PC-3 (cell line): ENCODE measurements at regions not wholly inside any gene's neighbourhood (a gene's known extent, or its start where the extent isn't known, plus 50 kb on each side); places are given as distances from the start of the nearest gene placed in this dataset.

Experiments
- ATAC-seq: fragments of 200-7000 bp; cut with Tn5 transposase; 2 replicates; pipeline ENCODE4 v1.9.1; 2020; ENCODE audit warnings: mild to moderate bottlenecking, moderate library complexity
- BruUV-seq: library from RNA; stranded (reverse); fragments of 400-500 nt; replicated peaks from 2 replicates; lab custom pipeline; 2021; lab: Mats Ljungman, UMichigan
- CTCF ChIA-PET: fragments of 300-600 bp; sonication (Branson Sonifier 250); formaldehyde crosslinking; loops from one replicate; lab custom pipeline; 2022; ENCODE audit warnings: antibody characterized with exemption; lab: Charles Lee
- POLR2A ChIA-PET: fragments of 300-600 bp; sonication (Branson Sonifier 250); formaldehyde crosslinking; loops from one replicate; lab custom pipeline; 2022; ENCODE audit warnings: antibody characterized with exemption; ENCODE audit not compliant: unreplicated experiment; lab: Charles Lee
- DNase-seq: peaks from one replicate; pipeline ENCODE4 v3.0.0-alpha.2; 2015
- H2AFZ ChIP-seq: fragments of 300-600 bp; sonication (generic); 2 replicates; pipeline ENCODE4 v1.6.0; 2016; ENCODE audit warnings: antibody characterized with exemption, low read length
- H3F3A ChIP-seq: fragments of 300-600 bp; sonication (generic); one replicate; pipeline ENCODE4 v1.6.0; 2017; ENCODE audit warnings: antibody characterized with exemption, low read length, control low read depth, mild to moderate bottlenecking; ENCODE audit not compliant: unreplicated experiment
- H3K27ac ChIP-seq: fragments of 300-600 bp; sonication (generic); 2 replicates; pipeline ENCODE4 v1.5.1; 2016; ENCODE audit warnings: mild to moderate bottlenecking, low read length
- H3K27me3 ChIP-seq: fragments of 300-600 bp; sonication (generic); 2 replicates; pipeline ENCODE4 v1.6.1; 2016; ENCODE audit warnings: low read length, mixed read lengths
- H3K36me3 ChIP-seq: fragments of 300-600 bp; sonication (generic); 2 replicates; pipeline ENCODE4 v1.6.1; 2016; ENCODE audit warnings: low read depth, mixed run types, low read length, mixed read lengths
- H3K4me1 ChIP-seq: fragments of 300-600 bp; sonication (generic); 2 replicates; pipeline ENCODE4 v1.5.1; 2016; ENCODE audit warnings: low read length; ENCODE audit not compliant: insufficient read depth
- H3K4me2 ChIP-seq: fragments of 300-600 bp; sonication (generic); 2 replicates; pipeline ENCODE4 v1.6.0; 2016; ENCODE audit warnings: low read length
- H3K4me3 ChIP-seq: fragments of 300-600 bp; sonication (generic); 2 replicates; pipeline ENCODE4 v1.5.1; 2016; ENCODE audit warnings: mild to moderate bottlenecking, low read length, mixed read lengths
- H3K79me2 ChIP-seq: fragments of 300-600 bp; sonication (generic); 2 replicates; pipeline ENCODE4 v1.6.1; 2017; ENCODE audit warnings: low read length, mixed read lengths
- H3K9ac ChIP-seq: fragments of 300-600 bp; sonication (generic); 2 replicates; pipeline ENCODE4 v1.6.0; 2016; ENCODE audit warnings: mild to moderate bottlenecking, low read length
- H3K9me2 ChIP-seq: fragments of 300-600 bp; sonication (generic); replicated peaks from 2 replicates; pipeline ENCODE4 v1.6.1; 2016; ENCODE audit warnings: mixed run types, low read length, mixed read lengths
- H3K9me3 ChIP-seq: fragments of 300-600 bp; sonication (generic); 2 replicates; pipeline ENCODE4 v1.6.1; 2016; ENCODE audit warnings: low read length, mixed read lengths
- H4K20me1 ChIP-seq: fragments of 300-600 bp; sonication (generic); 2 replicates; pipeline ENCODE4 v1.6.1; 2016; ENCODE audit warnings: low read length, mixed read lengths
- EZH2 ChIP-seq: fragments of 300-600 bp; sonication (generic); IDR thresholded peaks from one replicate; pipeline ENCODE4 v1.6.1; 2017; ENCODE audit warnings: antibody characterized with exemption, mild to moderate bottlenecking, low read length; ENCODE audit not compliant: unreplicated experiment
- EZH2phosphoT487 ChIP-seq: fragments of 300-600 bp; sonication (generic); IDR thresholded peaks from 2 replicates; pipeline ENCODE4 v1.6.1; 2018; ENCODE audit warnings: mild to moderate bottlenecking, antibody characterized with exemption, low read length, borderline replicate concordance
- intact Hi-C: fragments of 100-400 bp; cut with micrococcal nuclease; formaldehyde crosslinking; loops from 2 replicates; pipeline ENCODE4 v1.9.0; 2023
- TF ChIP-seq, protein P1 (sequence below): fragments of 300-600 bp; sonication (generic); conservative IDR thresholded peaks from 2 replicates; pipeline ENCODE4 v1.5.1; 2017; ENCODE audit warnings: antibody characterized with exemption, low read depth, mild to moderate bottlenecking, low read length

DNA sequence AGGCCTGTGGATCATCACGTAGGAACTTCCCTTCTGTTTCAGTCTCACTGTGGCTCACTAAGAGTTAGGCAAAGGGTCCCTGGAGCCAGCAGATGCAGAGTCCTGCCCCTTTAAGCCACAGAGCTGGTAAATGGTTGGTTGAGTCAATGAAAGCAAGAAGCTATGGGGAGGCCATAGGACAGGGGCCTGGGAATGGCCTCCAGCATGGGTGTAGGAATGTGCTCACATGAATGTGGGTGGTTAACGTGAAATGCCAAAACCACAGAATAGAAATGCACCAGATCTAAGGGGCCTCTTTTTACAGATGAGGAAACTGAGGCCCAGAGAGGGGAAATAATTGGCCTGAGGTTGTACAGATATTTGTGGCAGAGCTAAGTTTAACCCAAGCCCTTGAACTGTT is 150.3 kb downstream of the TLE3 start:
- ATAC-seq (no peak), DNase-seq (no peak)
- H3K27me3 ChIP-seq, result peaks cover 28% of the 10 kb centered on the region
- H3K36me3 ChIP-seq, result no peaks in the 10 kb centered on the region
- H3K4me2 ChIP-seq, result no peak overlapping the region
- H3K4me1 ChIP-seq, result no peaks in the 10 kb centered on the region
- H3K4me3 ChIP-seq, result no peak overlapping the region
- H3K9me2 ChIP-seq, result no peaks in the 10 kb centered on the region
- H3F3A ChIP-seq, result no peaks in the 10 kb centered on the region
- CTCF ChIA-PET, result no interaction called here
- TF ChIP-seq EZH2, result no peak
- TF ChIP-seq, protein P1, sequence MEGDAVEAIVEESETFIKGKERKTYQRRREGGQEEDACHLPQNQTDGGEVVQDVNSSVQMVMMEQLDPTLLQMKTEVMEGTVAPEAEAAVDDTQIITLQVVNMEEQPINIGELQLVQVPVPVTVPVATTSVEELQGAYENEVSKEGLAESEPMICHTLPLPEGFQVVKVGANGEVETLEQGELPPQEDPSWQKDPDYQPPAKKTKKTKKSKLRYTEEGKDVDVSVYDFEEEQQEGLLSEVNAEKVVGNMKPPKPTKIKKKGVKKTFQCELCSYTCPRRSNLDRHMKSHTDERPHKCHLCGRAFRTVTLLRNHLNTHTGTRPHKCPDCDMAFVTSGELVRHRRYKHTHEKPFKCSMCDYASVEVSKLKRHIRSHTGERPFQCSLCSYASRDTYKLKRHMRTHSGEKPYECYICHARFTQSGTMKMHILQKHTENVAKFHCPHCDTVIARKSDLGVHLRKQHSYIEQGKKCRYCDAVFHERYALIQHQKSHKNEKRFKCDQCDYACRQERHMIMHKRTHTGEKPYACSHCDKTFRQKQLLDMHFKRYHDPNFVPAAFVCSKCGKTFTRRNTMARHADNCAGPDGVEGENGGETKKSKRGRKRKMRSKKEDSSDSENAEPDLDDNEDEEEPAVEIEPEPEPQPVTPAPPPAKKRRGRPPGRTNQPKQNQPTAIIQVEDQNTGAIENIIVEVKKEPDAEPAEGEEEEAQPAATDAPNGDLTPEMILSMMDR, result no peak
- no peak for TF ChIP-seq EZH2phosphoT487
- no peaks in the 10 kb centered on the region for H4K20me1 ChIP-seq
- H3K27ac ChIP-seq, result no peak overlapping the region
- no peaks in the 10 kb centered on the region for H3K9me3 ChIP-seq
- H3K9ac ChIP-seq, result no peak overlapping the region
- H2AFZ ChIP-seq, result no peak overlapping the region
- POLR2A ChIA-PET, result no interaction called here
- intact Hi-C loops, result no loop called here
- H3K79me2 ChIP-seq, result no peaks in the 10 kb centered on the region
- no TSS peak for BruUV-seq

DNA sequence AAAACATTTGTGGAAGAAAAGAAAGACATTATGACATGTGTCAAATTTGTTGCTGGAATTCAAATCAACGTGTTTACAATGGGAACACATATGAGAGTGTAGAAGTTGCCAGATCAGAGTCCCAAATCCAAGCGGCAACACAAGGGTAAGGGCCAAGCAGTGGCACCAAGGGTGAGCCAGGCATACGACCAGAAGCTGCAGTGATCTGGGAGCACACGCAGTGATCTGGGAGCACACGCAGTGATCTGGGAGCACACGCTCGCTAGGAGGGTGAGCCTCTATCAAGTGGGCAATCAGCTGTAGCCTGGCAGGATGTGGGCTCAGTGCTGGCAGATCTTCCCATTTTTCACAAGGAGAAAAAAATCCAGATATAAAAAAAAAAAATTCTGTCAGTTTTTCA is 148.2 kb downstream of the TLE3 start:
- intact Hi-C loops, result no loop called here
- CTCF ChIA-PET, result no interaction called here
- Histone ChIP-seq H3K27me3 (peaks cover 28% of the 10 kb centered on the region), H3K4me2 (no peak overlapping the region), H3K4me3 (no peak overlapping the region), H3K36me3 (no peaks in the 10 kb centered on the region), H2AFZ (no peak overlapping the region), H3K9ac (no peak overlapping the region), H3F3A (no peaks in the 10 kb centered on the region), H3K79me2 (no peaks in the 10 kb centered on the region), H3K4me1 (no peaks in the 10 kb centered on the region), H3K27ac (no peak overlapping the region), H3K9me3 (no peaks in the 10 kb centered on the region), H3K9me2 (no peaks in the 10 kb centered on the region), H4K20me1 (no peaks in the 10 kb centered on the region)
- BruUV-seq, result no TSS peak
- DNase-seq (no peak), ATAC-seq (no peak)
- POLR2A ChIA-PET, result no interaction called here
- no peak for TF ChIP-seq EZH2
- no peak for TF ChIP-seq EZH2phosphoT487

DNA sequence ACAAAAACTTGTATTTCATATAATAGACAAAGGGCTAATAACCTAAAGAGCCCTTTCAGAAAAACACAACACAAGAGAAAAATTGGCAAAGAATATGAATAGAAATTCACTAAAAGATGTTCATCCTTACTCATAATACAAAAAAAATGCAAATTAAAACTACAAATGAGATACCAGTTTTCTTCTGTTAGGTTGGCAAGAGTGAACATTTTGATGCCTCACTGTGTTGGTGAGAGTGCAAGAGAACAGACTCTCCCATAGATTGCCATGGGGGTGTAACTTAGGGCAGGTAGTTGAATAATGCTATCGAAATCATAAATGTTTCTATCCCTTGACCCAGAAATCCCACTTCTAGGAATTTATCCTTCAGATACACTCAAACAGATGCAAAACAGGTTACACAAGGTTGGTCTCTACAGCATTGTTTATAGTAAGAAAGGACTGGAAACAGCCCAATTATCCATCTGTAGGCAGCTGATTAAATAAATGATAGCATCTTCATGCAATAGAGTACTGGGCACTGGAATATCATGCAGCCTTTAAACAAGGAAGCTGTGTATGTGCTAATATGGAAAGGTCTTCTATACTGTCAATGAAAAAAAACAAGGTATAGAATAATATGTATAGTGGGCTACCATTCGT is 146.3 kb downstream of the TLE3 start:
- no peaks in the 10 kb centered on the region for H3F3A ChIP-seq
- no peak overlapping the region for H3K4me2 ChIP-seq
- H3K27ac ChIP-seq, result no peak overlapping the region
- no peaks in the 10 kb centered on the region for H3K9me2 ChIP-seq
- BruUV-seq, result no TSS peak
- H3K9me3 ChIP-seq, result no peaks in the 10 kb centered on the region
- peak; percentile 23 for DNase-seq
- no peaks in the 10 kb centered on the region for H4K20me1 ChIP-seq
- H3K4me3 ChIP-seq, result no peak overlapping the region
- no peak overlapping the region for H2AFZ ChIP-seq
- no peak for ATAC-seq
- H3K4me1 ChIP-seq, result no peaks in the 10 kb centered on the region
- CTCF ChIA-PET, result no interaction called here
- intact Hi-C loops, result no loop called here
- peaks cover 17% of the 10 kb centered on the region for H3K27me3 ChIP-seq
- no peak for TF ChIP-seq EZH2phosphoT487
- no peak for TF ChIP-seq EZH2
- TF ChIP-seq, protein P1, result no peak
- no peak overlapping the region for H3K9ac ChIP-seq
- H3K36me3 ChIP-seq, result no peaks in the 10 kb centered on the region
- no peaks in the 10 kb centered on the region for H3K79me2 ChIP-seq
- POLR2A ChIA-PET, result interaction anchor here (0.6 kb wide), 1 partner anchor 549 kb away, joined by 3 read pairs; no protein-coding TSS in a partner anchor
